ENCODE measurements at regions not wholly inside any gene's neighbourhood (a gene's known extent, or its start where the extent isn't known, plus 50 kb on each side); places are given as distances from the start of the nearest gene placed in this dataset.

DNA sequence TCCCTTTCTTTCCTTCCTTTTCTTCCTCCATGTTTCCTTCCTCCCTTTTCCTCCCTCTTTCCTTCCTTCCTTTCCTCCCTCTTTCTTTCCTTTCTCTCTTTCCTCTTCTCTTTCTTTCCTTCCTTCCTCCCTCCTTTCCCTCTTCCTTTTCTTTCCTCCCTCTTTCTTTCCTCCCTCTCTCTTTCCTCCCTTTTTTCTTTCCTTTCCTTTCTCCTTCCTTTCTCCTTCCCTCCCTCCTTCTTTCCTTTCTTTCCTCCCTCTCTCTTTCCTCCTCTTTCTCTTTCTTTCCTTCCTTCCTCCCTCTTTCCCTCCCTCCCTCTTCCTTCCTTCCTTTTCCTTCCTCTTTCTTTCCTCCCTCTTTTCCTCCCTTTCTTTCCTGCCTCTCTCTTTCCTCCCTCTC, 86.3 kb upstream of the FERMT1 start:
- TF ChIP-seq POLR2A (IDR thresholded peaks at IDR 0.05; ENCODE audit: low read depth, low read length), result no peak
- TF ChIP-seq POLR2AphosphoS5 (IDR thresholded peaks at IDR 0.05; ENCODE audit: low read depth, low read length), result no peak
- TF ChIP-seq PAX5 (IDR thresholded peaks at IDR 0.05; ENCODE audit: insufficient read depth, low read length, severe bottlenecking), result no peak
- no peak for TF ChIP-seq TAF1 (IDR thresholded peaks at IDR 0.05; ENCODE audit: low read depth, low read length)

Data from GM12891 (cell line).